ENCODE measurements at regions not wholly inside any gene's neighbourhood (a gene's known extent, or its start where the extent isn't known, plus 50 kb on each side); places are given as distances from the start of the nearest gene placed in this dataset.
"Not testable (repeated sequence)": the region's sequence is repeated elsewhere in the genome, so short reads cannot be mapped to it uniquely, and the experiment has no call there.

GRCh38 chrX:109922190-109922589 is 80.7 kb upstream of the TMEM164 start:
- TF ChIP-seq CTCF (IDR thresholded peaks at IDR 0.05; ENCODE audit: control extremely low read depth, extremely low read depth, low read depth, missing control alignments): no peak
- no peak for DNase-seq (ENCODE audit: extremely low spot score)
- CTCF ChIA-PET: no interaction called here
- POLR2A ChIA-PET: no interaction called here

GRCh38 chrX:109925003-109925402 is 77.9 kb upstream of the TMEM164 start:
- DNase-seq (ENCODE audit: extremely low spot score); POLR2A ChIA-PET: not testable (repeated sequence)
- CTCF ChIA-PET: interaction anchor here (1.1 kb wide), 1 partner anchor 221 kb away, joined by 3 read pairs; no protein-coding TSS in a partner anchor

GRCh38 chrX:109925656-109926055 is 77.3 kb upstream of the TMEM164 start:
- no peak for DNase-seq (ENCODE audit: extremely low spot score)
- no peak for TF ChIP-seq CTCF (IDR thresholded peaks at IDR 0.05; ENCODE audit: control extremely low read depth, extremely low read depth, low read depth, missing control alignments)
- POLR2A ChIA-PET: no interaction called here
- CTCF ChIA-PET: no interaction called here

- ChIA-PET POLR2A (no interaction called here), CTCF (no interaction called here)
- no peak for DNase-seq (ENCODE audit: extremely low spot score)
- TF ChIP-seq CTCF (IDR thresholded peaks at IDR 0.05; ENCODE audit: control extremely low read depth, extremely low read depth, low read depth, missing control alignments): no peak
These were observed 76.8 kb upstream of the TMEM164 start for GRCh38 chrX:109926118-109926517.

- no peak for DNase-seq (ENCODE audit: extremely low spot score)
- CTCF ChIA-PET: no interaction called here
- no peak for TF ChIP-seq CTCF (IDR thresholded peaks at IDR 0.05; ENCODE audit: control extremely low read depth, extremely low read depth, low read depth, missing control alignments)
- POLR2A ChIA-PET: no interaction called here
These were observed 75.9 kb upstream of the TMEM164 start for GRCh38 chrX:109926743-109927662.

- no peak for TF ChIP-seq CTCF (IDR thresholded peaks at IDR 0.05; ENCODE audit: control extremely low read depth, extremely low read depth, low read depth, missing control alignments)
- CTCF ChIA-PET: no interaction called here
These were observed 75.1 kb upstream of the TMEM164 start for GRCh38 chrX:109927663-109928273.

More at GRCh38 chrX:109927663-109928273, 75.1 kb upstream of the TMEM164 start:
- DNase-seq (ENCODE audit: extremely low spot score): no peak
- POLR2A ChIA-PET: no interaction called here
